ENCODE measurements at regions not wholly inside any gene's neighbourhood (a gene's known extent, or its start where the extent isn't known, plus 50 kb on each side); places are given as distances from the start of the nearest gene placed in this dataset.

- TF ChIP-seq CTCF (optimal IDR thresholded peaks at IDR 0.05 in 1 of 3, IDR thresholded peaks at IDR 0.05 in 1 of 3, conservative IDR thresholded peaks at IDR 0.05 in 1 of 3; ENCODE audit: extremely low read depth in 1 of 3, insufficient read depth in 2 of 3, low read length in 3 of 3) (no peak), EZH2 (IDR thresholded peaks at IDR 0.05; ENCODE audit: low read length) (no peak)
These were observed 222.5 kb upstream of the FAT1 start for GRCh38 chr4:186946136-186946535.
